Neuron (in vitro differentiated cells): ENCODE measurements at regions not wholly inside any gene's neighbourhood (a gene's known extent, or its start where the extent isn't known, plus 50 kb on each side); places are given as distances from the start of the nearest gene placed in this dataset.

Experiments used
- H2AFZ ChIP-seq: one replicate; pipeline ENCODE4 v1.6.1; 2013; ENCODE audit warnings: low read depth, mild to moderate bottlenecking, inconsistent platforms, low read length, moderate library complexity
- H3K27me3 ChIP-seq: one replicate; pipeline ENCODE4 v1.6.1; 2013; ENCODE audit warnings: low read length; ENCODE audit not compliant: insufficient read depth
- H3K36me3 ChIP-seq: one replicate; pipeline ENCODE4 v1.6.1; 2013; ENCODE audit warnings: low read length; ENCODE audit not compliant: insufficient read depth
- H3K4me1 ChIP-seq: one replicate; pipeline ENCODE4 v1.6.1; 2013; ENCODE audit warnings: low read length; ENCODE audit not compliant: insufficient read depth
- H3K4me3 ChIP-seq: 2 replicates; pipeline ENCODE4 v1.5.1; 2013; ENCODE audit warnings: mild to moderate bottlenecking, low read length, moderate library complexity
- H3K9me3 ChIP-seq: one replicate; pipeline ENCODE4 v1.6.1; 2013; ENCODE audit warnings: low read length

GRCh38 chr2:60127191-60127590 is 426.3 kb downstream of the BCL11A start:
- Histone ChIP-seq H3K4me1 (no peaks in the 10 kb centered on the region), H2AFZ (no peak overlapping the region), H3K27me3 (no peaks in the 10 kb centered on the region), H3K4me3 (no peak overlapping the region), H3K36me3 (no peaks in the 10 kb centered on the region), H3K9me3 (no peaks in the 10 kb centered on the region)

- no peaks in the 10 kb centered on the region for H3K4me1 ChIP-seq
- H3K4me3 ChIP-seq = no peak overlapping the region
- H3K36me3 ChIP-seq = no peaks in the 10 kb centered on the region
- H2AFZ ChIP-seq = no peak overlapping the region
- no peaks in the 10 kb centered on the region for H3K27me3 ChIP-seq
- no peaks in the 10 kb centered on the region for H3K9me3 ChIP-seq
Observed at GRCh38 chr2:60125611-60126426, 427.6 kb downstream of the BCL11A start.

- Histone ChIP-seq H3K4me1 (no peaks in the 10 kb centered on the region), H3K9me3 (no peaks in the 10 kb centered on the region), H3K36me3 (no peaks in the 10 kb centered on the region), H3K27me3 (no peaks in the 10 kb centered on the region), H2AFZ (no peak overlapping the region), H3K4me3 (no peak overlapping the region)
Observed at GRCh38 chr2:60119778-60120177, 433.7 kb downstream of the BCL11A start.

- Histone ChIP-seq H3K36me3 (no peaks in the 10 kb centered on the region), H3K4me3 (no peak overlapping the region), H3K9me3 (no peaks in the 10 kb centered on the region), H3K4me1 (no peaks in the 10 kb centered on the region), H3K27me3 (no peaks in the 10 kb centered on the region), H2AFZ (no peak overlapping the region)
Observed at GRCh38 chr2:60118917-60119316, 434.5 kb downstream of the BCL11A start.

GRCh38 chr2:60118061-60118460 is 435.4 kb downstream of the BCL11A start:
- no peaks in the 10 kb centered on the region for H3K4me1 ChIP-seq
- H3K27me3 ChIP-seq = no peaks in the 10 kb centered on the region
- H2AFZ ChIP-seq = no peak overlapping the region
- no peaks in the 10 kb centered on the region for H3K36me3 ChIP-seq
- no peak overlapping the region for H3K4me3 ChIP-seq
- no peaks in the 10 kb centered on the region for H3K9me3 ChIP-seq

- Histone ChIP-seq H3K4me1 (no peaks in the 10 kb centered on the region), H3K27me3 (no peaks in the 10 kb centered on the region), H2AFZ (no peak overlapping the region), H3K36me3 (no peaks in the 10 kb centered on the region), H3K9me3 (no peaks in the 10 kb centered on the region), H3K4me3 (no peak overlapping the region)
Observed at GRCh38 chr2:60116161-60116875, 437.1 kb downstream of the BCL11A start.

GRCh38 chr2:60109744-60110143 is 443.7 kb downstream of the BCL11A start:
- Histone ChIP-seq H3K27me3 (no peaks in the 10 kb centered on the region), H3K9me3 (no peaks in the 10 kb centered on the region), H2AFZ (no peak overlapping the region), H3K4me1 (no peaks in the 10 kb centered on the region), H3K36me3 (no peaks in the 10 kb centered on the region), H3K4me3 (no peak overlapping the region)

GRCh38 chr2:60106836-60107529 is 446.5 kb downstream of the BCL11A start:
- no peak overlapping the region for H3K4me3 ChIP-seq

GRCh38 chr2:60105906-60106305 is 447.5 kb downstream of the BCL11A start:
- H3K4me1 ChIP-seq = no peaks in the 10 kb centered on the region
- H3K4me3 ChIP-seq = no peak overlapping the region
- H3K36me3 ChIP-seq = no peaks in the 10 kb centered on the region
- H3K27me3 ChIP-seq = no peaks in the 10 kb centered on the region
- H3K9me3 ChIP-seq = no peaks in the 10 kb centered on the region
- no peak overlapping the region for H2AFZ ChIP-seq

More at GRCh38 chr2:60106836-60107529, 446.5 kb downstream of the BCL11A start:
- Histone ChIP-seq H2AFZ (no peak overlapping the region), H3K4me1 (no peaks in the 10 kb centered on the region), H3K9me3 (no peaks in the 10 kb centered on the region), H3K27me3 (no peaks in the 10 kb centered on the region), H3K36me3 (no peaks in the 10 kb centered on the region)

GRCh38 chr2:60104514-60105505 is 448.6 kb downstream of the BCL11A start:
- Histone ChIP-seq H3K4me3 (no peak overlapping the region), H2AFZ (no peak overlapping the region), H3K36me3 (no peaks in the 10 kb centered on the region), H3K9me3 (no peaks in the 10 kb centered on the region), H3K4me1 (no peaks in the 10 kb centered on the region), H3K27me3 (no peaks in the 10 kb centered on the region)

- Histone ChIP-seq H3K36me3 (no peaks in the 10 kb centered on the region), H2AFZ (no peak overlapping the region), H3K4me1 (no peaks in the 10 kb centered on the region), H3K9me3 (no peaks in the 10 kb centered on the region), H3K27me3 (no peaks in the 10 kb centered on the region), H3K4me3 (no peak overlapping the region)
Observed at GRCh38 chr2:60100034-60100433, 453.4 kb downstream of the BCL11A start.

- no peak overlapping the region for H3K4me3 ChIP-seq
- H3K9me3 ChIP-seq = no peaks in the 10 kb centered on the region
- H2AFZ ChIP-seq = no peak overlapping the region
- no peaks in the 10 kb centered on the region for H3K4me1 ChIP-seq
- no peaks in the 10 kb centered on the region for H3K36me3 ChIP-seq
- no peaks in the 10 kb centered on the region for H3K27me3 ChIP-seq
Observed at GRCh38 chr2:60098996-60099395, 454.5 kb downstream of the BCL11A start.
